ENCODE measurements at regions not wholly inside any gene's neighbourhood (a gene's known extent, or its start where the extent isn't known, plus 50 kb on each side); places are given as distances from the start of the nearest gene placed in this dataset.

- TF ChIP-seq GATA2 (IDR thresholded peaks at IDR 0.05; ENCODE audit: low read depth, low read length): no peak
- no peak for TF ChIP-seq GATA3 (IDR thresholded peaks at IDR 0.05; ENCODE audit: low read depth, low read length)
Measured at GRCh38 chr13:106318941-106319411, 216.5 kb downstream of the EFNB2 start.

Measured in SH-SY5Y (cell line).